ENCODE measurements at regions not wholly inside any gene's neighbourhood (a gene's known extent, or its start where the extent isn't known, plus 50 kb on each side); places are given as distances from the start of the nearest gene placed in this dataset.

DNA sequence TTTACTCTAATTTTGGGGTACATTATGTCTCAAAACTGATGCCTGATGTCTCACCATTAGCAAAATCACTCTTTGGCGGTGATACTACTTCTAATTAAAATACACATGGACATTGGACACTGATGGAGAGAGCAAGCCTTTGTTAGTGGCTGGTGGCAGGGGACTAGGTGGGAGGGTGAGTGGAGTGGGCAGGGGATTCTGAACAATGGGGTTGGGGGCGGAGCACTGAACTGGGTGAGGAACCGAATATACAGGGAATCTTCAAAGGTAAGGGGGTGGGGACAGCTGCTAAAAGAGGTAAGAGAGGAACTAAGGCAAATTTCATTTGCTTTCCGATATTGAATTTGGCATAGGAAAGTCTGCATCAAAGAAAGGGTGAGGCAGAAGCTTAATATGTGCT, 88.8 kb downstream of the CARTPT start:
- TF ChIP-seq POLR2A (IDR thresholded peaks at IDR 0.05; ENCODE audit: low read length) (no peak), GATA1 (IDR thresholded peaks at IDR 0.05; ENCODE audit: low read depth, low read length) (no peak)
